ENCODE measurements at regions not wholly inside any gene's neighbourhood (a gene's known extent, or its start where the extent isn't known, plus 50 kb on each side); places are given as distances from the start of the nearest gene placed in this dataset.

DNA sequence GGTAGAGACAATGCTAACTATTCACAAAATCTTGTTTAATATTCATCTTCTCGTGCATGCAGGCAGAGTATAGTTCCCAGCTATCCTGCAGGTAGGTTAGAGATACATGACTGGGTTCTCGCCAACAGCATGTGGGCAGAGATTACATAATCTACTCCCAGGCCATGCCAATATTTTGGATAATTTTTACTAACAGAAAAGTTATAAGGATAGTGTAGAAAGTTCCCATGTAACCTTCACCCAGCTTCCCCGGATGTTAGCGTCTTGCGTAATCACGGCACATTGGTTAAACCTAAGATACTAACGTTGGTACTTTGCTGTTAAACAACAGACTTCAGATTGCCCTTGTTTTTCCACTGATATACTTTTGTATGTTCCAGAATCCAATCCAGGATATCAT lies 215.5 kb upstream of the LARGE1 start:
- DNase-seq (ENCODE audit: low spot score) (no peak), FAIRE-seq (no peak)

DNA sequence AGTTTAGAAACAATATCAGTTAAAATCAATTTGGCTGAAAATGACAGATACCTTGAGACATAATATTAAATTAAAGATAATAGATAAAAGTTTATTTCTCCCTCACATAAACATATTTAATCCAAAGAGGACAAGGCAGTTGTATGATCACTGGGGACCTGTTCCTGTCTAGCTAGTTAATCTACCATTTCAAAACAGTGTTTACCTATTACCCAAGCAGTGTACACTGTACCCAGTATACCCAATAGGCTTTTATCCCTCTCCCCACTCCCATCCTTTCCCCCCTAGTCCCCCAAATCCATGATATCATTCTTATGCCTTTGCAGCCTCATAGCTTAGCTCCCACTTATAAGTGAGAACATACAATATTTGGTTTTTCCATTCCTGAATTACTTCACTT lies 229.7 kb upstream of the LARGE1 start:
- peak; percentile 52 for FAIRE-seq

DNA sequence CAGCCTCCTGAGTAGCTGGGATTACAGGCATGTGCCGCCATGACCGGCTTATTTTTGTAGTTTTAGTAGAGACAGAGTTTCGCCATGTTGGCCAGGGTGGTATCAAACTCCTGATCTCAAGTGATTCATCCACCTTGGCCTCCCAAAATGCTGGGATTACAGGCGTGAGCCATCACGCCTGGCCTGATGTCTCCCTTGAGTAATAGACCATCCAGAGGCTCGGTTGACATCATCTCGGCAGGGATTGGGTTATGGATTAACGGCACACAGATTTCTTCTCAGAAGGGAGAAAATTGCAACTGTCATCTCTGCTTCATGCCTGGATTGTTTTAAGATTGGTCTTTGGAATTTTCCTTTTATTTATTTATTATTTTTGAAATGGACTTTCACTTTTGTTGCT lies 239.2 kb upstream of the LARGE1 start:
- DNase-seq (ENCODE audit: low spot score), result no peak
- FAIRE-seq, result no peak

More for the DNA sequence above, 229.7 kb upstream of the LARGE1 start:
- DNase-seq (ENCODE audit: low spot score), result no peak

DNA sequence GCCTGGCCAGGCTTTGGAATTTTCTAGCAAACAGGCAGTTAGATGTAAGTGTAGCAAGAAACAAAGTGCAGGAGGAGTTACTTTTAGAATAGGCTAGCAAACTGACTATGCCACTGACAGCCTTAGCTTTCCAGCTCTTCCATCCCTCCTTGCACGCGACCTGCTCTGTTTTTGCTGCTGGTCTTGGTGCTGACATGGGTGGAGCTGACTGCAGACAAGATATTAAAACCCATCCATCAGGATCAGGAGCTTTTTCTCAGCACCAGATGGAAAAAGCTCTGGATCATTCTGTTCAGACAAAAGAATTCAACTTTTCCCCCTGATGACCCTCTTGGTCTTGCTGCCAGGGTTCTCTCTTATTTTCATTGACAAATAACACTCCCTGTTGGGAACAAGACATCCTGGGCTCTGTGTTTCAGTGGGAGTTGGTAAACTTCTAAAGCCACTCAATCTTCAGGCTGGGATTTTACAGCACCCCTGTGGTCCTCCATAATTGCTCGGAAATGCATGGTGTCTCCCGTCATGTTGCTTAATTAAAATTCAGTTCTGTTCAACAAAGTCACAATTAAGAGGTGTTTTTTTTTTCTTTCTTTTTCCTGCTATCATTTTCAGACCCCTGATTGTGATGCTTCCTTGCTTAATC lies 240.0 kb upstream of the LARGE1 start:
- FAIRE-seq (no peak), DNase-seq (ENCODE audit: low spot score) (no peak)

DNA sequence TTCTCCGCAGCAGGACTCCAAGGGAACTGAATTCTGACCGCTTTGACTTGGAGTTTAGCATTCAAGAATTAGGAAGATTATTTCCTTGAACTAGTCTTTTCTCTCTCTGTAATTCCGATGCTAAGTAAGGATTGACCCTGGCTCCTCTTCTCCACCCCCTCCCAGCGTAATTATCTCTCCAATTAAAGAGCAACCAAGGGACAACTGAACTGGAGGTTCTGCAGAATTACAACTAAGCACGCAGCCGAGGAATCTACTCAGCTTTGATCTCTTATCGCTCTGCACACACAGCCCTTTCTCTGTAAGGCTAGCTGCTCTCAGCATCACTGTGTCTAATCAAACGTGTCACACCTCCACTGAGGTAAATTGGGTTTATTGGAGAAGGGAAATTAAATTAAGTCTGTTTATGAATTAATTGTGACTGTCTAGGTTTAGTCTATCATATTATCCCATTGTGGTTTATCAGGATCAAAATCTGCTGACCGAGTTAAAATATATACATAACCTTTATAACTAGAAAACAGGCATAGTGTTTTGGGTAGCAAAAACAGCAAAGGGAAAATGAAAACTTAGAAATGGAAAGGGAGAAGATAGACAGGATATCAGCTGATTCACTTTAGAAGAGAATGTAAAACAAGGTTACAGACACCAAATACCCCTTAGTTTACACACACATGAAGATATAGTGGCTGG lies 241.3 kb upstream of the LARGE1 start:
- no peak for DNase-seq (ENCODE audit: low spot score)
- no peak for FAIRE-seq

DNA sequence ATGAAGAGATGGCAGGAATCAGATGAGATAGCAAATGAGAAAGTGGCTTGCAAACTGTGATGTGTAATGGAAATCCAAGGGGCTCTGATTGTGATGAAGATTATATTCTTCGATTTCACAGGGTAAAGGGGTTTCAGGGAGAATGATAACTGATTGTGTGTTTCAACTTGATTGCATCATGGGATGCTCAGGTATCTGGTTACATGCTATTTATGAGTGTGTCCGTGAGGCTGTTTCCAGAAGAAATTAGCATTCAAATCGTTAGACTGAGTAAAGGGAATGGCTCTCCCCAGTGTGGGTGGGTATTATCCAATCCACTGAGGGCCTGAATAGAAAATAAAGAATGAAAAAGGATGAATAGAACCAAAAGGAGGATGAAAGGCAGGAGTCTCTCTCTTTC lies 278.7 kb upstream of the LARGE1 start:
- DNase-seq (ENCODE audit: low spot score), result no peak
- FAIRE-seq, result no peak

DNA sequence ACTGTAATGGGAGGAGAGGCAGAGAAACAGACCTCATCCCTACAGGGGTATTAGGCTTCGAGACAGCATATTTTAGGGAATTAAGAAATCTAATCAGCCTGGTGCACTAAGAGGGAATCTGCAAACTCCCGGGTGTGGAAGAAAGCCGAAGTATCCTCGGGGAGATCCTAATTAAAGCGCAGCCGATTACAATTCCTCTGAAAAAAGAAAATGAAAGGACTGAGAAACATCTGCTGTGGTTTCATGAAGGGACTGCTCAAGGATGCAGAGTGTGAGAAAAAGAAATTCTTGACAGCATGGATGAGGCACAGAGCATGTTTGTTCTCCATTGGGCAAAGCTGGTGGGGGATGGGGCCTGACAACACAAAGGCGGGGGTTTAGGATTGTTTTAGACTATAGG lies 290.0 kb upstream of the LARGE1 start:
- FAIRE-seq (no peak), DNase-seq (ENCODE audit: low spot score) (no peak)

DNA sequence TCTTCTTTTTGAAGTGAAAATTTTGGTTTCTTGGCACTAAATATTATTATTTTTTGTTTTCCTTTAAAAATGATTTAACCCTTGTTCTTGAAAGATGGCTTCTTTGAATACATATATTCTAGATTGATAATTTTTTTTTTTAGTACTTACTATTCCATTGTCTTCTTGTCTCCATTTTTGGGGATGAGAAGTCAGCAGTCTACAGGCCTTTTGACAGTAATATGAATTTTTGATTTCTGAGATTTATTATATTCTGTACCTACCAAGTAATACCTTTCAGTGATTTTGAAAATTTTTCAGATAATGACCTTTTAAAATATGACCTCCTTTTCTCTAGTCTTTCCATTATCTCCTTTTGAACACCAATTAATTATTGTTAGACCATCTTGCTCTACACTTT lies 294.1 kb upstream of the LARGE1 start:
- FAIRE-seq (no peak), DNase-seq (ENCODE audit: low spot score) (no peak)

DNA sequence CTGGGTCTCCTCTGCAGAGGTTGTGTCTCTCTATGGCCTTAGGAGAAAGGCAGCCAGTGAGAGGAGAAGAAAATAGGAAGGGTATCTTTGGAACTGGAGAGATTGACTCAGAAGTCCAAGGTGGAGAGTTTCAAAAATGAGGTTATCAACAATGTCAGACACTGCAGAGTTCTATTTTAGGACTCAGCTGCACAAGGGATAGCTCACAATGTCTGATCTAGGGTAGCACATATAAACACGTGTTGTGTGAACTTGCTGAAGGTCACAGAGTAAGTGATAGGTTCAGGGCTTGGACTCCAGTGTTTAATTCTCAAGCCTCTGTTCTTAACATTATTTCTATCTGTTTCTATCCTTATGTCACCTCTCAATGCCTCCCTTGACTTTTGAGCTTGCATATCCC lies 305.0 kb upstream of the LARGE1 start:
- FAIRE-seq, result no peak
- no peak for DNase-seq (ENCODE audit: low spot score)

DNA sequence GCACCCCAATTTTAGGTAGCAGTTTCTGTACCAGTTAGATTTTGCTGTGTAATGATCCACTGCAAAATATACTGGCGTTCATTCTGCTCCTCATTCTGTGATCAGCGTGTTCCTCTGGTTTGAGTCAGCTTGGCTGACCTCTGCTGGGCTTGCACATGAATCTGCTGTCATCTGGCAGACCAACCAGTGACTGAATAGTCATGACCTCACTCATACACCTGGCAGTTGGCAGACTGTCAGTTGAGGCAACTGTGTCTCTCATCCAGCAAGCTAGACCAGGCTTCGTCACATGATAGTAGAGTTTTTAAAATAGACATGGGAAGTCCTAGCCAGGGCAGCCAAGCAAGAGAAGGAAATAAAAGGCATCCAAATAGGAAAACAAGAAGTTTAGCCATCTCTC lies 316.3 kb upstream of the LARGE1 start:
- no peak for FAIRE-seq
- DNase-seq (ENCODE audit: low spot score), result peak; percentile 18

DNA sequence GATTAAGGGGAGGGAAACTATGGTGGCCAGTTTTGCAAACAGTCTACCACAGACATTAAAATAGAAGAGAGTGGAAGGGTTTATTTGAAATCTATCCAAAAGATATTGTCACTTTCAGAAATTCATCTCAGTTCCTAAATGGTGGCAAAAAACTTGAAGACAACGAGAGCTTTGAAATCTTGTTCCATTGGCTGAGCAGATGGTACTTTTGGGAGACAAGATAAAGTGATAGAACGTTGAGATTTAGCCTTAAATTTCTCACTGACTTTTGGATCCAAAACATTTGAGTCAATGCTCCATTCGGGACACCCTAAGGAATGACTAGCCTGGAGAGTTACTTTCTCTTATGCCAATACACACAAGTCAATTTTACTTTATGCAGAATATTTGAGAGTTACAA lies 319.1 kb upstream of the LARGE1 start:
- no peak for DNase-seq (ENCODE audit: low spot score)
- no peak for FAIRE-seq

DNA sequence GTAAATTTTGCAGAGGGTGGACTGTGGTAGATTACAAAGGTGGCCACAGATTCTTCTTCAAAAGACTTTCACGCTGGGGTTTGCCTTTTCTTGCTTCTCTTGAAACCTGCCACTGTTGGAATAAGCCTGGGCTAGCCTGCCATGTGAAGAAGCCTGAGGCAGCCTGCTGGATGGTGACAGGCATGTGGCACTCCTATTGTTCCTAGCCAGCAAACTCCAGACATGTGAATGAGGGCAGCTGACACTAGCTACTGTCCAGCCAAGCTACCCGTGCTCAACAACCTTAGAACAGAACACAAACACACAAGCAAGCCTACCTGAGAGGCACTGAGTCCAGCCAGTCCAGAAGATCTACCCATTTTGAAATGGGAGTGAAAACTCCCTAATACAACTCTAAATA lies 322.7 kb upstream of the LARGE1 start:
- DNase-seq (ENCODE audit: low spot score) (no peak), FAIRE-seq (peak; percentile 27)

DNA sequence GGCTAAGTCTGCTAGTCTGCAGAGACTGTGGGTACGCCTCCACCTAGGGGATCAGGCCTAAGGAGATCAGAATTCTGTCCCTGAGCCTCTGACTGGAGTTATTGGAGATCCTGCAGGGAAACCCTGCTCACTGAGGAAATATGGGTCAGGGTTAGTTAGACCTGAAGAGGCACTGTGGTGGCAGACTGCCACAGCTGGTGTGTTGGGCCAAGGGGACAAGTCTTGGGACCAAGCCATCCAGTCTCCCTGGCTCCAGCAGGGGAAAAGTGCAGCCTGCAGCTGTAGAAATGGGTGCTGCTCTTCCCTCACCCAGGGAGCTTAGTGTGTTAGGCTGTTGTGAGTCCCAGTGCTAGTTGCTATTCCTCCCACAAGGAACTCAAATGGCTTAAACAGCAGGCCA lies 334.8 kb upstream of the LARGE1 start:
- no peak for FAIRE-seq

DNA sequence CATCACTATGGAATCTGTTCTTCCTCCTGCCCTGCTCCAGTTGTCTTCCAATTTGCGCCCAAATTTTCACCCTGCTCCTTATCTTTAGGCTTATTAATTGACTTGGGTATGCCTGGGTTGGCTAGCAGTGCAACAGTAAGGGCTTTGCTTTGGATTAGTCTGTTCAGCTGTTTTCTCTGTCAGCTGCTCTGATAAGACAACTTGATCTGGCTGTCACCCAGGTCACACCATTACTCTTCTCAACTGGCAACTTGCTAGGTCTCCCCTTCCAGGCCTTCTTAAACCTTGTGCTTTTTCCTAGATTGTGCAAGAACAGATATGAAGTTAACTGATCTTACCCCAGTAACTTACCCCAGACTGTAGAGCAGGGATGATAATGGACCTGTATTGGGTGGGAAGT lies 357.8 kb upstream of the LARGE1 start:
- FAIRE-seq (no peak), DNase-seq (ENCODE audit: low spot score) (no peak)

More for the DNA sequence above, 334.8 kb upstream of the LARGE1 start:
- no peak for DNase-seq (ENCODE audit: low spot score)

DNA sequence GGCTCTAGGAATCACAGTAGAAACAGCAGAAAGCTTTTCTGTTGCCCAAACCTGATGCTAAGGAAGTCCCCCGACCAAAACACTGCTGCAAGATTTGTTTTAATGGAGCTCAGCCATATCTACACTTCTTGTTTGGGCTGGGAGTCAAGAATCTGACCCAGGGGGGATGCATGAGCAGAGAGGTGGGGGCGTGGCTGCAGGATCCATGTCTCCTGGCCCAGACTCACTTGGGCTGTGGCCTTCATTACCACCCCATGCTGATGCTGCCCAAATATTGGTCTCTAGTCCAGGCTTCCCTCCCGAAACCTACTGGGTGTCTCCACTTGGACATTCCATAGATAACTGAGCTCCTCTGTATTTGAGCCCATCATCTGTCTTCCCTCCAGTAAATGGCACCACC lies 361.5 kb upstream of the LARGE1 start:
- FAIRE-seq (no peak), DNase-seq (ENCODE audit: low spot score) (no peak)

DNA sequence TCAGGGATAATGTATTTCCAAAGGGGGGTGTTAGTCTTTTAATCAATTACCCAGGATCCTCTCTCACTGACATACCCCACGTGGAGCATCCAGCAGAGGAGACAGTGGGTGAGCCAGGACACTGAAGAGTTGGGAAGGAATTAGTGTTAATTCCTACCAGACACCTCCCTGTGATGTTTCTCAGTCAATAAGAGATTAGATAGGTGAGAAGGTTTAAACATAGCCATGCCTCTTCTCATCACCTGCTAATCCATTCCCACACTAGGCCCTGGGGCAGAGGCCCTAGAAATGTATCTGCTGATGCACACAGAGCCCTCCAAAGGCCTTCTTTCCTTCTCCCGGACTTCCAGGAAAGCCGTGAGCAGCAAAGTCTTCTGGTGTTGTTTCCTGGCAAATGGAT lies 363.6 kb upstream of the LARGE1 start:
- DNase-seq (ENCODE audit: low spot score) (no peak), FAIRE-seq (no peak)

DNA sequence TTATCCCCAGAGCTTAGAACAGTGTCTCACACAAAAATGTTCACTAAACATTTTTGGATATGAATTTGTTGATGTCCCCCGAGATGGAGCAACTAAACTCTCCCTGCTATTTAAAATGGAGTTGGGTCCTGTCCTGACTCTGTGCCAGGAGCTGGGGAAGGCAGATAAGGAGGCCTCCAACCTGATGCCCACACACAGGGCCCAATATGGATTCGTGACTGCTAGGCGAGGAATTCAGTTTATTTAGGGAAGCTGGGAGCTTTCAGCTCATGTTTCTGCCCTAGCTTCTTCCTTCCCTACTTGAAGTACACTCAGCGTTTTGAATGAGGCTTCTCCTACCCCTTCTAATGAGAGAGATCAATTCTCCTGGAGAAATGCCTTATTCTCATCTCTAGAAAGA lies 373.0 kb upstream of the LARGE1 start:
- no peak for FAIRE-seq
- DNase-seq (ENCODE audit: low spot score), result no peak

DNA sequence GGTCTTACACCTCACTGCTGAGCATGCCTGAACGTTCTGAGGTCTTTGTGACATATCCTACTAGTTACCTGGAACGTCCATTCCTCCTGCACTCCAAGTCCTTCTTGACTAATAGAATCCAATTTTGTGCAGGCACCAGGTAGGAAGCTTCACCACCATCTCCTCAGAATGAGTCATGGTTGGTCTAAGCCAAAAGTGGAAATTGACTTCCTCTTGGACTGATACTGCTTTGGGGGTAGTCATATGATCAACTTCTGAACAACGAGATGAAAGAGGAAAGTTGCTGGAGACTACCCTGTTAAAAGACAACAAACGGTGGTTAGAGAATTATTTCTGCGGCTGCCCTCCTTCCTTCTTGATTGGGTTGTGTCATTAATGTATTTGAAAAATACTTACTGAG lies 374.2 kb upstream of the LARGE1 start:
- FAIRE-seq (no peak), DNase-seq (ENCODE audit: low spot score) (no peak)

DNA sequence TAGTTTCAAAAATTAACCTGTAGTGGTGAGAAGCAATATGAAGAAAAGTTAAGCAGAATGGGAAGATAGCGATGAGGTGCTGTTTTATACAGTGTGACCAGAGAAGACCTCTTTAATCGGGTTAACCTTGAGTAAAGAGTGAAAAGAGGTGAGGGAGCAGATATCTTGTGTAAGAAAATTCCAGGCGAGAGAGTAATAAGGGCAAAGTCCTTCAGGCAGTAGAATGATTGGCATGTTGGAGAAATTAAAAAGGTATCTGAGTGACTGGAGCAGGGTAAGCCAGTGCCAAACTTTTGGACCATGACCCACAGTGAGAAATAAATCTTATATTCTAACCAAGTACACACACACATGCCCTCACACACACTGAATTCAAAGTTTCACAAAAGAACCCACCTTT lies 374.7 kb upstream of the LARGE1 start:
- DNase-seq (ENCODE audit: low spot score) (no peak), FAIRE-seq (no peak)

DNA sequence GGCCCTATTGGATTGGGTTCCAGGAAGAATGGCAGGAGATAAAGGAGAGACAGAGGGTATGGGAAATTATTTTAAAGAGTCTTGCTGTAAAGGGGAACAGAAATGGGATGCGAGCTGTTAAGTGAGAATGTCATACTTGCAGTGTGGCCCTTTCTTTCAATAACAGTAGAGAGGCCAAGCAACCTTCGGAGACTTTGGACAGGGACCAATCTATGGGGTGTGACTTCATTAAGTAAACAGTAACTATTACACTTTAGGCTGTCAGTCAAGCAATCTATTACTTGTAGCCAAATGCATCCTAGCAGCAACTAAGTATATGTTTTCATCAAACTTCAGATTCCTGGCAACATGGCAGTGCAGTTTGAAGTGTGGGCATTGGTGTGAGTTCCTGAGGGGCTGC lies 376.2 kb upstream of the LARGE1 start:
- FAIRE-seq, result no peak
- DNase-seq (ENCODE audit: low spot score), result no peak

DNA sequence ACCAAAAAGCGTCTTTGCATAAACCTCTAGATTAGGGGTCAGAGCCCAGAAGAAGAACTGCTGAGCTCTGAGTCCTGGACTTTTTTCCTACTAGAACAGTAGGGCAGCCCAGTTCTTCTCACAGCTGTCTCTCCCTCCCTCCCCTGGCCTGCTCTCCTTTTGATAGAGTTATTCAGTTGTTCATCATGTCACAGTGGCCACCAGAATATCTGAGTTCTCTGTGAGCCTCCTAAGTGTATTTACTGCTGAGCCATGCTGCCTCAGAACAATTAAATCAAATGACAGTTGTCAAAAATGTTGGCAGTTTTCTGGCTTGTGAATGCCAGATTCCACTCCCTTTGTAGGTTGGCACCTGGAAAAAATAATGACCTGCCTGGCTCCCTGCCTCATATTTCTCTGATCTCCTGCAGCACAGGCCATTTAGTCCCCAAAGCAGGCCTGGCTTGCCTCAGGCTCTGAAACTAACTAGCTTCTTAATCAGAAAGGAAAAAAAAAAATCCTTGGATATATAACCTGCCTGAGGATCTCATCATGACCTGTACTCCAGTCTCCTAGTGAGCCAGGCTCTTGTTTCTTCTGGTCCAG lies 377.4 kb upstream of the LARGE1 start:
- FAIRE-seq, result no peak
- DNase-seq (ENCODE audit: low spot score), result no peak

DNA sequence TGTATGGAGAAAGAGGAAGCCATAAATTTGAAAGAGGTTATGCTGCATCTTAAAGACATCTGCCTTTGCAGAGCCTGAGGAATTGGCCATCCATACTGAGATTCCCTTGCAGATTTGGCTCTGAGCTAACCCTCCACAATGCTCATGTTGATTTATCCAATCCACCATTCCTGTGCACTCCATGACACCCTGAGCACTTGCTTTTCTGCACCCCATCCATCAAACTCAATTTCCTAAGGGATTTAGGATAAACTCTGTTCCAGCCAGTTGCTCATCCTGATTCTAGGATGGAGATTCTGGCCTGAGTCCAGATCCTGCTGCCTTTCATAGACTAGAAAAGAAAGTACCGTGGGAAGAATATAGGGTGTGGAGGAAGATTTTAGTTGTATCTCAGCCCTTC lies 379.2 kb upstream of the LARGE1 start:
- FAIRE-seq (no peak), DNase-seq (ENCODE audit: low spot score) (no peak)

DNA sequence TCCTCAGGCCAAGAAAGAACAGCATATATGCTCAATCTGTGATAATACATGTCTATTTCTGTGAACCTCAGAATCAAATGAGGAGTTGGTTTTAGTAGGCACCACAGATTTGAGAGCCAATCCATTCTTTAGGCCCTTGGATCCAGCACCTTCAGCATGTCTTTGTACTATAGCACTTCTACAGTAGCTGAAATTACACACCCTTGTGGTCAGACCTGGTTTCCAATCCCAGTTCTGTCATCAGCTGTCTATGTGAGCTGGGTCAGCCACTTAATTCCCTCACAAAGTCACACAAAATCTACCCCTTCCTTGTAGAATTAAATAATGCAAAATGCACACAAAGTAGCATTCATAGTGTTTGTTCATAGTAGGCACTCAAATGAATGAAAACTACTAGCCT lies 381.3 kb upstream of the LARGE1 start:
- FAIRE-seq, result no peak

More for the DNA sequence above, 381.3 kb upstream of the LARGE1 start:
- DNase-seq (ENCODE audit: low spot score), result no peak

Data from urothelium cell line (cell line).